RCC 7860 (cell line): ENCODE measurements at regions not wholly inside any gene's neighbourhood (a gene's known extent, or its start where the extent isn't known, plus 50 kb on each side); places are given as distances from the start of the nearest gene placed in this dataset.
"Not testable (repeated sequence)": the region's sequence is repeated elsewhere in the genome, so short reads cannot be mapped to it uniquely, and the experiment has no call there.

ENCODE experiments used
- DNase-seq: peaks from one replicate; pipeline ENCODE4 v3.0.0-alpha.2; 2015; ENCODE audit warnings: low spot score
- FAIRE-seq: peaks from 2 replicates; lab custom pipeline; 2012; peaks lifted over from hg19 to GRCh38; lab: Jason Lieb, UNC

GRCh38 chr4:137762591-137762990 is 230.3 kb upstream of the PCDH18 start:
- no peak for DNase-seq
- no peak for FAIRE-seq

- DNase-seq = peak; percentile 76
- FAIRE-seq = peak; percentile 33
Observed at GRCh38 chr4:137754652-137755471, 222.6 kb upstream of the PCDH18 start.

- no peak for DNase-seq
- FAIRE-seq = no peak
Observed at GRCh38 chr4:137749466-137749865, 217.2 kb upstream of the PCDH18 start.

- DNase-seq = no peak
- FAIRE-seq = no peak
Observed at GRCh38 chr4:137748616-137749015, 216.3 kb upstream of the PCDH18 start.

- no peak for DNase-seq
- FAIRE-seq = no peak
Observed at GRCh38 chr4:137740141-137740540, 207.8 kb upstream of the PCDH18 start.

- no peak for DNase-seq
- FAIRE-seq = no peak
Observed at GRCh38 chr4:137739391-137739790, 207.1 kb upstream of the PCDH18 start.

- FAIRE-seq = no peak
- no peak for DNase-seq
Observed at GRCh38 chr4:137738375-137738990, 206.2 kb upstream of the PCDH18 start.

- FAIRE-seq (no peak), DNase-seq (no peak)
Observed at GRCh38 chr4:137735561-137736104, 203.3 kb upstream of the PCDH18 start.

- peak; percentile 6 for DNase-seq
- not testable (repeated sequence) for FAIRE-seq
Observed at GRCh38 chr4:137733174-137734141, 201.2 kb upstream of the PCDH18 start.

- DNase-seq = no peak
- FAIRE-seq = no peak
Observed at GRCh38 chr4:137722910-137723309, 190.6 kb upstream of the PCDH18 start.

GRCh38 chr4:137711502-137711901 is 179.2 kb upstream of the PCDH18 start:
- DNase-seq (no peak), FAIRE-seq (no peak)

GRCh38 chr4:137707626-137708025 is 175.3 kb upstream of the PCDH18 start:
- no peak for FAIRE-seq

GRCh38 chr4:137707102-137707620 is 174.9 kb upstream of the PCDH18 start:
- FAIRE-seq = no peak

More at GRCh38 chr4:137707626-137708025, 175.3 kb upstream of the PCDH18 start:
- no peak for DNase-seq

GRCh38 chr4:137705171-137705783 is 173.0 kb upstream of the PCDH18 start:
- no peak for DNase-seq
- no peak for FAIRE-seq

More at GRCh38 chr4:137707102-137707620, 174.9 kb upstream of the PCDH18 start:
- DNase-seq = no peak

GRCh38 chr4:137703195-137703594 is 170.9 kb upstream of the PCDH18 start:
- DNase-seq (no peak), FAIRE-seq (no peak)

GRCh38 chr4:137702512-137702911 is 170.2 kb upstream of the PCDH18 start:
- no peak for DNase-seq

GRCh38 chr4:137701401-137701800 is 169.1 kb upstream of the PCDH18 start:
- no peak for FAIRE-seq
- no peak for DNase-seq

More at GRCh38 chr4:137702512-137702911, 170.2 kb upstream of the PCDH18 start:
- no peak for FAIRE-seq

- no peak for FAIRE-seq
- DNase-seq = no peak
Observed at GRCh38 chr4:137700751-137701150, 168.5 kb upstream of the PCDH18 start.

- FAIRE-seq = no peak
- no peak for DNase-seq
Observed at GRCh38 chr4:137700072-137700471, 167.8 kb upstream of the PCDH18 start.

- FAIRE-seq (no peak), DNase-seq (no peak)
Observed at GRCh38 chr4:137694138-137694537, 161.8 kb upstream of the PCDH18 start.
